ENCODE measurements at regions not wholly inside any gene's neighbourhood (a gene's known extent, or its start where the extent isn't known, plus 50 kb on each side); places are given as distances from the start of the nearest gene placed in this dataset.

- DNase-seq (ENCODE audit: low read depth in 3 of 3) = no peak
Measured at GRCh38 chr12:25009496-25010092, 60.7 kb upstream of the BCAT1 start.

- no peak for DNase-seq (ENCODE audit: low read depth in 3 of 3)
Measured at GRCh38 chr12:25005376-25005775, 56.5 kb upstream of the BCAT1 start.

- DNase-seq (ENCODE audit: low read depth in 3 of 3) = no peak
Measured at GRCh38 chr12:25004447-25004846, 55.5 kb upstream of the BCAT1 start.

GRCh38 chr12:25001311-25001710, 52.4 kb upstream of the BCAT1 start:
- no peak for DNase-seq (ENCODE audit: low read depth in 3 of 3)
